ENCODE measurements at regions not wholly inside any gene's neighbourhood (a gene's known extent, or its start where the extent isn't known, plus 50 kb on each side); places are given as distances from the start of the nearest gene placed in this dataset.

DNA sequence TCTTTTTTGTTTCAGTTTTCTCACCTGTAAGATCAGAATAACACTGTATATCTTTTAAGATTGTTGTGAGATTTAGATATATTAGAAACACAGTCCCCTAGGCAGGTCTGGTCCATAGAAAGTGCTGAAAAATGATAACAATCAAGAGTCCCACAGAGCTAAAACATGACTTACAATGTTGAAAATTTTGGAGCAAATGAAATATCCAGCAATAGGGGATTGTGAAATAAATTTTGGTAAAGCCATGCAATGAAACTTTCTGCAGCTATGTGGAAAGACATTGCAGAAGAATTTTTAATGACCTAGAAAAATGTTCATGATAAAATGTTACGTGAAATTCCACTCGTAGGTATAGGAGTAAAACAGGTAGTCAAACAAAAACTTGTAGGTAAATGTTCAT is 127.6 kb upstream of the SERPINE2 start:
- TF ChIP-seq, protein P1, sequence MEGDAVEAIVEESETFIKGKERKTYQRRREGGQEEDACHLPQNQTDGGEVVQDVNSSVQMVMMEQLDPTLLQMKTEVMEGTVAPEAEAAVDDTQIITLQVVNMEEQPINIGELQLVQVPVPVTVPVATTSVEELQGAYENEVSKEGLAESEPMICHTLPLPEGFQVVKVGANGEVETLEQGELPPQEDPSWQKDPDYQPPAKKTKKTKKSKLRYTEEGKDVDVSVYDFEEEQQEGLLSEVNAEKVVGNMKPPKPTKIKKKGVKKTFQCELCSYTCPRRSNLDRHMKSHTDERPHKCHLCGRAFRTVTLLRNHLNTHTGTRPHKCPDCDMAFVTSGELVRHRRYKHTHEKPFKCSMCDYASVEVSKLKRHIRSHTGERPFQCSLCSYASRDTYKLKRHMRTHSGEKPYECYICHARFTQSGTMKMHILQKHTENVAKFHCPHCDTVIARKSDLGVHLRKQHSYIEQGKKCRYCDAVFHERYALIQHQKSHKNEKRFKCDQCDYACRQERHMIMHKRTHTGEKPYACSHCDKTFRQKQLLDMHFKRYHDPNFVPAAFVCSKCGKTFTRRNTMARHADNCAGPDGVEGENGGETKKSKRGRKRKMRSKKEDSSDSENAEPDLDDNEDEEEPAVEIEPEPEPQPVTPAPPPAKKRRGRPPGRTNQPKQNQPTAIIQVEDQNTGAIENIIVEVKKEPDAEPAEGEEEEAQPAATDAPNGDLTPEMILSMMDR (conservative IDR thresholded peaks at IDR 0.05; ENCODE audit: low read length): no peak
- no peak for TF ChIP-seq EZH2phosphoT487 (IDR thresholded peaks at IDR 0.05; ENCODE audit: borderline replicate concordance)
